OCI-LY7 (cell line): ENCODE measurements at regions not wholly inside any gene's neighbourhood (a gene's known extent, or its start where the extent isn't known, plus 50 kb on each side); places are given as distances from the start of the nearest gene placed in this dataset.

Source experiments
- EZH2phosphoT487 ChIP-seq: fragments of 200-600 bp; sonication (generic); IDR thresholded peaks from 2 replicates; pipeline ENCODE4 v1.6.1; 2018; ENCODE audit warnings: low read depth, borderline replicate concordance, mild to moderate bottlenecking, mixed run types, antibody characterized with exemption, low read length, moderate library complexity, mixed read lengths
- TF ChIP-seq, protein P1 (sequence below): fragments of 200-600 bp; sonication (generic); conservative IDR thresholded peaks from 2 replicates; pipeline ENCODE4 v1.5.1; 2014; ENCODE audit warnings: mild to moderate bottlenecking, antibody characterized with exemption, low read length, moderate library complexity, mixed read lengths

DNA sequence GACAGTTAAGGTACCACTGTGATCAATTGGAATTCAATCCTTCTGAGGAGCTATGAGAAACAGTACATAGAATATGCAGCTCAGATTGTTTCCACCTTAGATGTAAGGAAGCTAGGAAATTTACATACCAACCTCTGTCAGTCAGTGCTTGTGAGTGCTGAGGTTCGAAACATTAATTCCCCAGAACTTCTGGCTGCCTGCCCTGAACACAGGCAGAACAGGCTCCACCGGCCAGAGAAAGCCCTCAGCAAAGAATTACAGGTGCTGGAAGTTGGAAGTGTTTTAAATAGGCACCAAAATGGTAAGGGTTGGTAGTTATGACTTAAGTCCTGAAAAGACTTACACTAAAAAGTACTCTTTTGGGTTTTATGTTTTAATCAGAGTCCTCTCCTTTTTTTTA lies 651.8 kb downstream of the C4orf33 start:
- TF ChIP-seq, protein P1, sequence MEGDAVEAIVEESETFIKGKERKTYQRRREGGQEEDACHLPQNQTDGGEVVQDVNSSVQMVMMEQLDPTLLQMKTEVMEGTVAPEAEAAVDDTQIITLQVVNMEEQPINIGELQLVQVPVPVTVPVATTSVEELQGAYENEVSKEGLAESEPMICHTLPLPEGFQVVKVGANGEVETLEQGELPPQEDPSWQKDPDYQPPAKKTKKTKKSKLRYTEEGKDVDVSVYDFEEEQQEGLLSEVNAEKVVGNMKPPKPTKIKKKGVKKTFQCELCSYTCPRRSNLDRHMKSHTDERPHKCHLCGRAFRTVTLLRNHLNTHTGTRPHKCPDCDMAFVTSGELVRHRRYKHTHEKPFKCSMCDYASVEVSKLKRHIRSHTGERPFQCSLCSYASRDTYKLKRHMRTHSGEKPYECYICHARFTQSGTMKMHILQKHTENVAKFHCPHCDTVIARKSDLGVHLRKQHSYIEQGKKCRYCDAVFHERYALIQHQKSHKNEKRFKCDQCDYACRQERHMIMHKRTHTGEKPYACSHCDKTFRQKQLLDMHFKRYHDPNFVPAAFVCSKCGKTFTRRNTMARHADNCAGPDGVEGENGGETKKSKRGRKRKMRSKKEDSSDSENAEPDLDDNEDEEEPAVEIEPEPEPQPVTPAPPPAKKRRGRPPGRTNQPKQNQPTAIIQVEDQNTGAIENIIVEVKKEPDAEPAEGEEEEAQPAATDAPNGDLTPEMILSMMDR = no peak
- TF ChIP-seq EZH2phosphoT487 = no peak
